ENCODE measurements at regions not wholly inside any gene's neighbourhood (a gene's known extent, or its start where the extent isn't known, plus 50 kb on each side); places are given as distances from the start of the nearest gene placed in this dataset.

- in situ Hi-C loops (cut with HindIII; ENCODE audit: low pct_unique_long_range_greater_than_20kb, low sequenced_read_pairs): no loop called here
- no peak for DNase-seq (ENCODE audit: low read depth, low spot score)
These were observed 519.9 kb downstream of the UTRN start for GRCh38 chr6:144805049-144805448.

- DNase-seq (ENCODE audit: low read depth, low spot score): no peak
- in situ Hi-C loops (cut with HindIII; ENCODE audit: low pct_unique_long_range_greater_than_20kb, low sequenced_read_pairs): no loop called here
These were observed 521.1 kb downstream of the UTRN start for GRCh38 chr6:144806222-144806621.

- in situ Hi-C loops (cut with HindIII; ENCODE audit: low pct_unique_long_range_greater_than_20kb, low sequenced_read_pairs): no loop called here
- DNase-seq (ENCODE audit: low read depth, low spot score): no peak
These were observed 524.0 kb downstream of the UTRN start for GRCh38 chr6:144809120-144809519.

- in situ Hi-C loops (cut with HindIII; ENCODE audit: low pct_unique_long_range_greater_than_20kb, low sequenced_read_pairs): no loop called here
- no peak for DNase-seq (ENCODE audit: low read depth, low spot score)
These were observed 524.8 kb downstream of the UTRN start for GRCh38 chr6:144809969-144810368.

- in situ Hi-C loops (cut with HindIII; ENCODE audit: low pct_unique_long_range_greater_than_20kb, low sequenced_read_pairs): no loop called here
These were observed 526.0 kb downstream of the UTRN start for GRCh38 chr6:144811140-144811539.

GRCh38 chr6:144816936-144817335 is 531.8 kb downstream of the UTRN start:
- in situ Hi-C loops (cut with HindIII; ENCODE audit: low pct_unique_long_range_greater_than_20kb, low sequenced_read_pairs): no loop called here

More at GRCh38 chr6:144811140-144811539, 526.0 kb downstream of the UTRN start:
- DNase-seq (ENCODE audit: low read depth, low spot score): no peak

GRCh38 chr6:144820270-144820669 is 535.1 kb downstream of the UTRN start:
- DNase-seq (ENCODE audit: low read depth, low spot score): no peak

More at GRCh38 chr6:144816936-144817335, 531.8 kb downstream of the UTRN start:
- DNase-seq (ENCODE audit: low read depth, low spot score): no peak

GRCh38 chr6:144823131-144823530 is 538.0 kb downstream of the UTRN start:
- DNase-seq (ENCODE audit: low read depth, low spot score): no peak
- in situ Hi-C loops (cut with HindIII; ENCODE audit: low pct_unique_long_range_greater_than_20kb, low sequenced_read_pairs): no loop called here

More at GRCh38 chr6:144820270-144820669, 535.1 kb downstream of the UTRN start:
- in situ Hi-C loops (cut with HindIII; ENCODE audit: low pct_unique_long_range_greater_than_20kb, low sequenced_read_pairs): no loop called here

GRCh38 chr6:144824018-144824417 is 538.9 kb downstream of the UTRN start:
- DNase-seq (ENCODE audit: low read depth, low spot score): no peak
- in situ Hi-C loops (cut with HindIII; ENCODE audit: low pct_unique_long_range_greater_than_20kb, low sequenced_read_pairs): no loop called here

- DNase-seq (ENCODE audit: low read depth, low spot score): no peak
- in situ Hi-C loops (cut with HindIII; ENCODE audit: low pct_unique_long_range_greater_than_20kb, low sequenced_read_pairs): no loop called here
These were observed 549.4 kb downstream of the UTRN start for GRCh38 chr6:144834426-144835038.

GRCh38 chr6:144835322-144835973 is 550.3 kb downstream of the UTRN start:
- in situ Hi-C loops (cut with HindIII; ENCODE audit: low pct_unique_long_range_greater_than_20kb, low sequenced_read_pairs): no loop called here

GRCh38 chr6:144840619-144841018 is 555.5 kb downstream of the UTRN start:
- DNase-seq (ENCODE audit: low read depth, low spot score): no peak
- in situ Hi-C loops (cut with HindIII; ENCODE audit: low pct_unique_long_range_greater_than_20kb, low sequenced_read_pairs): no loop called here

More at GRCh38 chr6:144835322-144835973, 550.3 kb downstream of the UTRN start:
- DNase-seq (ENCODE audit: low read depth, low spot score): no peak

GRCh38 chr6:144843701-144844100 is 558.6 kb downstream of the UTRN start:
- DNase-seq (ENCODE audit: low read depth, low spot score): no peak
- in situ Hi-C loops (cut with HindIII; ENCODE audit: low pct_unique_long_range_greater_than_20kb, low sequenced_read_pairs): no loop called here

- DNase-seq (ENCODE audit: low read depth, low spot score): no peak
- in situ Hi-C loops (cut with HindIII; ENCODE audit: low pct_unique_long_range_greater_than_20kb, low sequenced_read_pairs): no loop called here
These were observed 559.5 kb downstream of the UTRN start for GRCh38 chr6:144844596-144844995.

- in situ Hi-C loops (cut with HindIII; ENCODE audit: low pct_unique_long_range_greater_than_20kb, low sequenced_read_pairs): no loop called here
These were observed 560.1 kb downstream of the UTRN start for GRCh38 chr6:144845186-144845585.

GRCh38 chr6:144847916-144848315 is 562.8 kb downstream of the UTRN start:
- in situ Hi-C loops (cut with HindIII; ENCODE audit: low pct_unique_long_range_greater_than_20kb, low sequenced_read_pairs): no loop called here
- no peak for DNase-seq (ENCODE audit: low read depth, low spot score)

More at GRCh38 chr6:144845186-144845585, 560.1 kb downstream of the UTRN start:
- DNase-seq (ENCODE audit: low read depth, low spot score): no peak

- no peak for DNase-seq (ENCODE audit: low read depth, low spot score)
- in situ Hi-C loops (cut with HindIII; ENCODE audit: low pct_unique_long_range_greater_than_20kb, low sequenced_read_pairs): no loop called here
These were observed 564.8 kb downstream of the UTRN start for GRCh38 chr6:144849920-144850319.

GRCh38 chr6:144853603-144854002 is 568.5 kb downstream of the UTRN start:
- in situ Hi-C loops (cut with HindIII; ENCODE audit: low pct_unique_long_range_greater_than_20kb, low sequenced_read_pairs): no loop called here
- no peak for DNase-seq (ENCODE audit: low read depth, low spot score)

GRCh38 chr6:144854654-144855053 is 569.5 kb downstream of the UTRN start:
- no peak for DNase-seq (ENCODE audit: low read depth, low spot score)
- in situ Hi-C loops (cut with HindIII; ENCODE audit: low pct_unique_long_range_greater_than_20kb, low sequenced_read_pairs): no loop called here
